ENCODE measurements at regions not wholly inside any gene's neighbourhood (a gene's known extent, or its start where the extent isn't known, plus 50 kb on each side); places are given as distances from the start of the nearest gene placed in this dataset.
"Not testable (repeated sequence)": the region's sequence is repeated elsewhere in the genome, so short reads cannot be mapped to it uniquely, and the experiment has no call there.

GRCh38 chr1:95627244-95627643 is 393.2 kb downstream of the RWDD3 start:
- DNase-seq: no peak

DNA sequence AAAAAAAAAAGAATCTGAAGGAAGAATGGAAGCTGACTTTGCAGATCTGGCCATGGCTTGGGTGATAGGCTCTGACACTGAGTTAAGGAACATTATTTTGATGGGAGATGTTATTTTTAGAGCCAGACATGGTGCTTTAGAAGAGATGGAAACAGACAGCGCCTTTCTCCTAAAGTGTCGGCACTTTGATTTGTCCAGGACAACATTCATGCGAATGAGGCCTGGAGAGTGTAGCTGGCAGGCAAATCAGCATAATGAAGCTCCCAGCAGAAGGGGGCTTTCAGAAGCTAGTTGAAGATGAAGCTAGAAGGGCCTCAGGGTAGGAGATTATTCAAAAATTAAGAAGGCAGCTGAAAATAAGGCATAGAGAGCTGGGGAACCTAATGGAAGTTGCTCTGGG is 397.7 kb downstream of the RWDD3 start:
- no peak for DNase-seq

- DNase-seq: no peak
These were observed 401.8 kb downstream of the RWDD3 start for GRCh38 chr1:95635811-95636210.

- no peak for DNase-seq
These were observed 402.9 kb downstream of the RWDD3 start for GRCh38 chr1:95636897-95637296.

- no peak for DNase-seq
These were observed 406.7 kb downstream of the RWDD3 start for GRCh38 chr1:95640746-95641145.

DNA sequence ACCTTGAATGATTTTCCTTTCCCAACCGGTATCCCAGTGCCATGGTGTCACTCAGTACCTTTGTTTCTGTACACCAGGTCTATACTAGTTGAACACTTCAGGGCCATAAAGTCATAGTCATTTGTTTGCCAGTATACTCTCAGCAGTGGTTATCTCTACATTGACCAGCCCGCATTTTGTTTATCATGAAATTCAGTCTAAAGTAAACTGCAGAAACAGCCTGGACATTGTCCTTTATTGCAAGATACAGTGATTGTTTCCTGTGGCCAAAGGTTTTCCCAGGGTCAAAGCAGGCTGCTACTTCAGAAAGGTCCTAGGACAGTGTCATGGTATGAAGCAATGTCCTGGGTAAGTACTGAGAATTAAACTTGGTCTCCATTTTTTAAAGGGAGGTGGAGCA is 407.4 kb downstream of the RWDD3 start:
- DNase-seq: no peak

GRCh38 chr1:95642035-95642434 is 408.0 kb downstream of the RWDD3 start:
- DNase-seq: no peak

DNA sequence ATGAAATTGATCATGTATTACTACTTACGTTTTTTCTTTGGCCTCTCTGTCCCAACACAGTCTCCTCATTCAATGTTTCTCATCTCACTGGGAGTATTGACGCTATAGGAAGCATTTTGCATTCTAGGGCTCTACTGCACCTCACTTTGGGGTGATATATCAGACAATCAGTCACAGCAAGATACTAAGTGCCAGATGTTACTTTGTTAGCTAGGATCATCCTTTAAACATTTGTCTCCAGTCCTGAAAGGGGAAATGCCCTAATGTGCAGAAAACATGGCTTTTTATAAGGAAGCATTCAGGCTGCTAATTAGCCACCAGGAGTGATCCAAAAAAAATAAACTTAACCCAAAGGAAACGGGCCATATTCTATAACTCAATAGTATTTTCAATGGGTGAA is 409.1 kb downstream of the RWDD3 start:
- no peak for DNase-seq

GRCh38 chr1:95645126-95645525 is 411.1 kb downstream of the RWDD3 start:
- DNase-seq: not testable (repeated sequence)

DNA sequence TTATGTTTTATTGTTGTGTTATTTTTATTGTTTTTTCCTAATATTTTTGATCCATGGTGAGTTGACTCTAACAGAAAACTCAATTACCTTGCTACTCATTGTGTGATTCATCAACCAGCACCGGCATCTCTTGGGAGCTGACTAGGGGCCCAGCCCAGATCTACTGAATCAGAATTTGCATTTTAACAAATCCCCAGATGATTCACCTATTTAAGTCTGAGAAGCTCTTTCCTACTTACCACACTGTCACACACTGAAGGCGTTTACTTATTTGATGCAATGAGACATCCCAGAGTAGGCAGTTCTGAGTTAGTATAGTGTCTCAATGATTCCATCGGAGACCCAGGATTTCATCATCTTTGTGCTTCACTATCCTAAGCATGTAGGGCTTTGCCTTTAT is 416.6 kb downstream of the RWDD3 start:
- no peak for DNase-seq

DNA sequence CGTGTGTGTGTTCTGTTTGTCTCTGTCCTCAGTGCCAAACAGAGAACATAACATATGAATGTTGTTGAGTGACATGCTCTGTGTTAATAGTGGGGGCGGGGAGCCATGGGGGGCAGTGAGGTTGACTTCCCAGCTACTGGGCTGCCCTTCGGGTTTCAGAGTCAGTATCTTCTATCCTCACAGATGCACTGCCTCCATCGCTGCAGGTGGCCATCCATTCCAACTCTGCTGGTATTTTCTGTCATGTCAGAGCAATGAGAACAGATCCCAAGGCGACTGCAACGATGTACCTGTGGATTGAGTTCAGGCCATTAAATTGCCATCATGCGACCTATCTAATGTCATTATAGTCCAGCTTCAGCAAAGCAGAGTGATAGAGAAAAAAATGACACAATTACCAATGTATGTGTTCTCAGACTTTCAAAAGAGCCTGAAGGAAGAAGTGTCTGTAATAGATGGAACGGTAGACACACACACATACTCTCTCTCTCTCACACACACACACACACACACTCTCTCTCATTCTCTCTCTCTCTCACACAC is 418.5 kb downstream of the RWDD3 start:
- no peak for DNase-seq

GRCh38 chr1:95653618-95654017 is 419.6 kb downstream of the RWDD3 start:
- DNase-seq: no peak

DNA sequence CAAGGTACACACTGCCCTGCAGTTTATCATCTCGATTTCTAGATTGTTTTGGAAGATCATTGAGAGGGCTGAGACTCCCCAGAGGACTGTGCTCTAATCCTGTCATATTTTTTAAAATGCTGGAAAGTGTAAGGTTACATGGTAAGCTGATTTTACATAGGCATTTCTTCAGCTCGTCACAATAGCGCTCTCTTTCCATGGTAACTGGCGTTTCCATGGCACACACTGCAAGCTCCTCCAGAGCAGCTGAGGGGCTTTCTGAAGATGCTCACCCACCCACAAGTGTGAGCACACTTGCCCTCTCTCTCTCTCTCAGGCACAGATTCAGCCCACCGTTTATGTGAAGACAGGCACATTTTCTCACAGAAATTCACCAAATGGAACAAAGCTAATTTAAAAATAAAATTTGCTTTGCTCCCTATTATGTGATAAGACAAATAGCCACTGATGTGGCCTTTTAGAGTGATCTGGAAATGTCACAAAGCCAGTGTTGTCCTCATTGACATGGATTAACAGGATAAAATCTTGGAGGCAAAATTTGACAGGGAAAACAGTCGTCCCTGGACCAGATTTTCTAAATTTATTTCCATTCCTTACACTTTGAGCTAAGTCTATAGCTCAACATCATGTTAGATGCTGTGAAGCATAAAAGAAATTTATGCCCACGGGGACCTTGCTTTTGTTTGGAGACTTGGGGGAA is 421.5 kb downstream of the RWDD3 start:
- no peak for DNase-seq

DNA sequence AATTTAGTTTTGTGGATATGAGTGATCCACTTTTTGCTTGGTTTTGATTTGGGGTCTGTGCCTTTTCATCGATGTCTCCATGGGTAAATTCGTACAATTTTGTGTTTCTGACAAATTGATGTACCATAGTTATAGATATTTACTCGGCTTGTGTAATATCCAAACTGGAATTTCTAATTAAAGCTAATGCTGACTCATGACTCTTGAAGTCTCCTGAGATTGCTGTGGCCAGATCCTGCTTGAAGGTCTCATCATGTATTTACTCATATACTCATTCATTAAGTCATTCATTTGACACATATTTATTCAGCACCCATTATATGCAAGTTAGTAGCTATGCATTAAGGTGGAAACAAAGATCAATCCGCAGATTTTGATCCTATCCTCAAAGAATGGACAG is 423.2 kb downstream of the RWDD3 start:
- DNase-seq: no peak

- DNase-seq: no peak
These were observed 425.2 kb downstream of the RWDD3 start for GRCh38 chr1:95659166-95659565.

- DNase-seq: no peak
These were observed 425.6 kb downstream of the RWDD3 start for GRCh38 chr1:95659588-95659987.

- no peak for DNase-seq
These were observed 426.7 kb downstream of the RWDD3 start for GRCh38 chr1:95660736-95661135.

DNA sequence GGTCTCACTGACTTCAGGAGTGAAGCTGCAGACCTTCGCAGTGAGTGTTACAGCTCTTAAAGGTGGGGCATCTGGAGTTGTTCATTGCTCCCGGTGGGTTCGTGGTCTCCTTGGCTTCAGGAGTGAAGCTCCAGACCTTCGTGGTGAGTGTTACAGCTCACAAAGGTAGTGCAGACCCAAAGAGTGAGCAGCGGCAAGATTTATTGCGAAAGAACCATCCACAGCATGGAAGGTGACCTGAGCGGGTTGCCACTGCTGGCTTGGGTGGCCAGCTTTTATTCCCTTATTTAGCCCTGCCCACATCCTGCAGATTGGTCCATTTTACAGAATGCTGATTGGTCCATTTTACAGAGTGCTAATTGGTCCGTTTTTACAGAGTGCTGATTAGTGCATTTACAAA is 429.5 kb downstream of the RWDD3 start:
- DNase-seq: not testable (repeated sequence)

DNA sequence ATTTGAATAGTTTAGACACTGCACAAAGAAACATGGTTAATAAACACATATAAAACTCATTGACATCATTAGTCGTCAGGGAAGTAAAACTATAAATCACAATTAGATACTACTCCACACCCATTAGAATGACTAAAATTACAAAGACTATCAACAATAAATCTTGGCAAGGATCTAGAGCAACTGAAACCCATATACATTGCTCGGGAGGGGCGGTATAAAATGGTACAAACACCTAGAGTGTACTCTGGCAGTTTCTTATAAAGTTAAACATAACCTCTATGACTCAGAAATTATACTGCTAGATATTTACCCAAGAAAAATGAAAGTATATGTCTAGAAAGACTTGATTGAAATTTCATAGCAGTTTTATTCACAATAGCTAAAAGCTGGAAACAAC is 434.2 kb downstream of the RWDD3 start:
- DNase-seq: no peak

GRCh38 chr1:95669638-95670037 is 435.6 kb downstream of the RWDD3 start:
- not testable (repeated sequence) for DNase-seq

GRCh38 chr1:95671098-95671497 is 437.1 kb downstream of the RWDD3 start:
- DNase-seq: no peak

DNA sequence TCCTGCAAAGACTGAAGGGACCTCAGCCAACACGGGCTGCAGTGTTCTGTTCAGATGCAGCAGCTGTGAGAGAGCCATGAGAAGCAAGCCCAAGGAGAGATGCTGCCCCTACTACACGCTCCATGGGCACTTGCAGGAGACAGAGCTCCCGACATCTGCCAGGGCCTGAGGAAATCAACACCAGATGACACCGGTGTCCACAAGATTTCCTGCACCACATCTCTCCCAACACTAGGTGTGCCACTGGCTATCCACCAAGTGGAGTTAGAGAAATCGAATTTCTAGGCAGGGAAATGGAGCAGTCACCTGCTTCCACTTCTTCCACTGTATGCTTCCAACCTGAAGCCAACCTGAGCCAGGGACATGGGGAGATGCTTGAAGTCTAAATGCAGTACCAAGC is 445.3 kb downstream of the RWDD3 start:
- no peak for DNase-seq

- DNase-seq: no peak
These were observed 451.1 kb downstream of the RWDD3 start for GRCh38 chr1:95685081-95685480.

DNA sequence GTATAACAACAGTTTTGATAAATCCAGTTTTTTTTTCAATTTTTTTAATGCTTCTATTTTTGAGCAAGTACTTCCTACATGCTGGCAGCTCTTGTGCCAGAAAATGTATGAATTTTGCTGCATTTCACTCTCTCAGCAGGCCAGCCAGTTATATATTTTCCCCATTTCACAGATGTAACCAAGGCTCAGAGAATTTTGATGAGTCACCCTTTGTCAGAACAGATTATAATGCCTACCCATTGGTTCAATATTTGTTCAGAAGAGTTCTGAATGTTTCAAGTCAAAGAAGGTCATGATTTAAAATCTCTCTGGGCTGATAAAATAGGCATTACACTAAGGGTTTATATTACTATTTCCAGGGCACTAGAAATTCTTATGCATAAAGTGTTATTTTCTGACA is 452.2 kb downstream of the RWDD3 start:
- no peak for DNase-seq

Data from suppressor macrophage treated with lipopolysaccharide for 4 hours (primary cell).